ENCODE measurements at regions not wholly inside any gene's neighbourhood (a gene's known extent, or its start where the extent isn't known, plus 50 kb on each side); places are given as distances from the start of the nearest gene placed in this dataset.

DNA sequence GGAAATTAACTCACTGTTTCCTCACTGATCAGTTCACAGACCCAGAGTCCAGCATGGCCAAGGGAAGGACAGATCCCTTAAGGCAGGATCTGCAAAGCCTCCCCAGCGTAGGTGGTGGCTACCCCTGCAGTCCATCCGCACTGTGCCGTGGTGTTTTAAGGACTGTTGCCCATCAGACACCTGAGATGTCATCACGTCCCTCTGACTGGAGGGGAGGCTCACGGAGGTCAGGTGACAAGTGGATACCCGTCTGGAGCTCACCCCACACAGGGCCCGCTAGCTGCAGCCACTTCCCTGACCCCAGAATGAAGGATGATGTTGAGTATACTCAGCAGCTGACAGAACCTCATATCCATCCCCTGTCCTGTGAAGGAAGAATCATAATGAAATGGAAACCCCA lies 161.8 kb upstream of the GGTLC1 start:
- Histone ChIP-seq H3K36me3 (ENCODE audit: control insufficient read depth, insufficient read depth, low read length) (no peaks in the 10 kb centered on the region), H3K79me2 (ENCODE audit: control insufficient read depth, insufficient read depth, low read length) (no peaks in the 10 kb centered on the region), H3K4me2 (ENCODE audit: extremely low read depth, insufficient read depth, low read length) (no peak overlapping the region), H3K4me1 (ENCODE audit: control insufficient read depth, extremely low read depth, insufficient read depth, low read length) (no peaks in the 10 kb centered on the region), H3K9me3 (ENCODE audit: control insufficient read depth, insufficient read depth, low read depth, low read length) (no peaks in the 10 kb centered on the region), H3K27ac (ENCODE audit: insufficient read depth, low read length) (no peak overlapping the region), H3K4me3 (replicated peaks in 1 of 4; ENCODE audit: control extremely low read depth in 1 of 4, insufficient read depth in 1 of 4, low read depth in 3 of 4, low read length in 4 of 4) (no peak overlapping the region), H3K27me3 (ENCODE audit: control insufficient read depth, insufficient read depth, low read length) (no peaks in the 10 kb centered on the region), H2AFZ (ENCODE audit: low read length) (no peak overlapping the region), H4K20me1 (ENCODE audit: control insufficient read depth, extremely low read depth, insufficient read depth, low read length) (no peaks in the 10 kb centered on the region), H3K9ac (ENCODE audit: insufficient read depth, low read length) (no peak overlapping the region)
- TF ChIP-seq, protein P1, sequence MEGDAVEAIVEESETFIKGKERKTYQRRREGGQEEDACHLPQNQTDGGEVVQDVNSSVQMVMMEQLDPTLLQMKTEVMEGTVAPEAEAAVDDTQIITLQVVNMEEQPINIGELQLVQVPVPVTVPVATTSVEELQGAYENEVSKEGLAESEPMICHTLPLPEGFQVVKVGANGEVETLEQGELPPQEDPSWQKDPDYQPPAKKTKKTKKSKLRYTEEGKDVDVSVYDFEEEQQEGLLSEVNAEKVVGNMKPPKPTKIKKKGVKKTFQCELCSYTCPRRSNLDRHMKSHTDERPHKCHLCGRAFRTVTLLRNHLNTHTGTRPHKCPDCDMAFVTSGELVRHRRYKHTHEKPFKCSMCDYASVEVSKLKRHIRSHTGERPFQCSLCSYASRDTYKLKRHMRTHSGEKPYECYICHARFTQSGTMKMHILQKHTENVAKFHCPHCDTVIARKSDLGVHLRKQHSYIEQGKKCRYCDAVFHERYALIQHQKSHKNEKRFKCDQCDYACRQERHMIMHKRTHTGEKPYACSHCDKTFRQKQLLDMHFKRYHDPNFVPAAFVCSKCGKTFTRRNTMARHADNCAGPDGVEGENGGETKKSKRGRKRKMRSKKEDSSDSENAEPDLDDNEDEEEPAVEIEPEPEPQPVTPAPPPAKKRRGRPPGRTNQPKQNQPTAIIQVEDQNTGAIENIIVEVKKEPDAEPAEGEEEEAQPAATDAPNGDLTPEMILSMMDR (conservative IDR thresholded peaks at IDR 0.05 in 1 of 2, IDR thresholded peaks at IDR 0.05 in 1 of 2; ENCODE audit: low read depth in 1 of 2, low read length in 2 of 2): no peak
- no peak for TF ChIP-seq EZH2 (IDR thresholded peaks at IDR 0.05; ENCODE audit: low read length, missing control alignments)
- no peak for DNase-seq (ENCODE audit: low read depth in 2 of 2)

DNA sequence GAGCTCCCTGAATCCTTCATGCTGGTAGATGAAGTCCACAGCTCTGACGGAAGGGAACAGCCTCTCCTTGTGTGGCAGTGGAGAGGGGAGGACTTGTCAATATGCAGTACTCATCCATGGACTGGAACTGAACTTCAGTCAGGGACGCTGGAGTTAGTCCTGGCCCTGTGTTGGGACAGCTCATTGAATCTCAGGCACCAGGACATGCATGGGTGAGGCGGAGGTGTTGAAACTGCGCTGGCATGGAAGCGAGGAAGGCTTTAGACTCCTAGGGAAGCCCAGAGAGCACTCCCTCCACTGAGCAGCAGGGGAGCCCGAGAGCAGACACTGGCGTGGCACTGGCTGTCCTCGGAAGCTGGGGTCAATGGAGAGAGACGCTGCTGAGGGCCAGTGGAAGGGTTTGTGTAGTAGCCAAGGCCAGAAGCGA lies 161.3 kb upstream of the GGTLC1 start:
- no peak for DNase-seq (ENCODE audit: low read depth in 2 of 2)
- TF ChIP-seq, protein P1 (conservative IDR thresholded peaks at IDR 0.05 in 1 of 2, IDR thresholded peaks at IDR 0.05 in 1 of 2; ENCODE audit: low read depth in 1 of 2, low read length in 2 of 2): peak in 1 of 2 donors; percentile 16
- no peak for TF ChIP-seq EZH2 (IDR thresholded peaks at IDR 0.05; ENCODE audit: low read length, missing control alignments)
- H3K9ac ChIP-seq (ENCODE audit: insufficient read depth, low read length): no peak overlapping the region
- no peaks in the 10 kb centered on the region for H4K20me1 ChIP-seq (ENCODE audit: control insufficient read depth, extremely low read depth, insufficient read depth, low read length)
- no peak overlapping the region for H3K4me3 ChIP-seq (replicated peaks in 1 of 4; ENCODE audit: control extremely low read depth in 1 of 4, insufficient read depth in 1 of 4, low read depth in 3 of 4, low read length in 4 of 4)
- H3K4me2 ChIP-seq (ENCODE audit: extremely low read depth, insufficient read depth, low read length): no peak overlapping the region
- H2AFZ ChIP-seq (ENCODE audit: low read length): no peak overlapping the region
- H3K27ac ChIP-seq (ENCODE audit: insufficient read depth, low read length): no peak overlapping the region
- no peaks in the 10 kb centered on the region for H3K36me3 ChIP-seq (ENCODE audit: control insufficient read depth, insufficient read depth, low read length)
- H3K27me3 ChIP-seq (ENCODE audit: control insufficient read depth, insufficient read depth, low read length): no peaks in the 10 kb centered on the region
- H3K79me2 ChIP-seq (ENCODE audit: control insufficient read depth, insufficient read depth, low read length): no peaks in the 10 kb centered on the region
- no peaks in the 10 kb centered on the region for H3K9me3 ChIP-seq (ENCODE audit: control insufficient read depth, insufficient read depth, low read depth, low read length)
- H3K4me1 ChIP-seq (ENCODE audit: control insufficient read depth, extremely low read depth, insufficient read depth, low read length): no peaks in the 10 kb centered on the region

DNA sequence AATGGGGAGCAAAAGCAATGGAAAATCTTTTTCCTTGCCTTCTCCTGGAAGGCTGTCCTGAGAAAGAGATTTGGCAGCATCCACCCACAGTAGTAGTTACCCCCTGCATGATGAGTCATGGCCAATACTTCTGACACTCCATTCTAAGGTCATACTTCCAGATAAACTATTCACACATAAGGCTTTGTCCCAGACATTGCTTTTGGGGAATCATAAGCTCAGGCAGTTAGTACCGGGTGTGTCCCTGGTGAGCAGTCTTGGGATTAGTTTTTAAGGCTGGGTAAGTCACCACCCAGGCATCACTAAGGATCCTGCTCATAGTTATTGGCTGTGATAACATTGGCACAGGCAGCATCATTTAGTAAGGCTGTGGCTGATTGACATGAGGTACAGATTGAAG lies 160.6 kb upstream of the GGTLC1 start:
- Histone ChIP-seq H3K79me2 (ENCODE audit: control insufficient read depth, insufficient read depth, low read length) (no peaks in the 10 kb centered on the region), H4K20me1 (ENCODE audit: control insufficient read depth, extremely low read depth, insufficient read depth, low read length) (no peaks in the 10 kb centered on the region), H3K27ac (ENCODE audit: insufficient read depth, low read length) (no peak overlapping the region), H3K9ac (ENCODE audit: insufficient read depth, low read length) (no peak overlapping the region), H3K4me2 (ENCODE audit: extremely low read depth, insufficient read depth, low read length) (no peak overlapping the region), H3K27me3 (ENCODE audit: control insufficient read depth, insufficient read depth, low read length) (no peaks in the 10 kb centered on the region), H3K4me3 (replicated peaks in 1 of 4; ENCODE audit: control extremely low read depth in 1 of 4, insufficient read depth in 1 of 4, low read depth in 3 of 4, low read length in 4 of 4) (no peak overlapping the region), H2AFZ (ENCODE audit: low read length) (no peak overlapping the region), H3K36me3 (ENCODE audit: control insufficient read depth, insufficient read depth, low read length) (no peaks in the 10 kb centered on the region), H3K9me3 (ENCODE audit: control insufficient read depth, insufficient read depth, low read depth, low read length) (no peaks in the 10 kb centered on the region), H3K4me1 (ENCODE audit: control insufficient read depth, extremely low read depth, insufficient read depth, low read length) (no peaks in the 10 kb centered on the region)
- DNase-seq (ENCODE audit: low read depth in 2 of 2): no peak
- no peak for TF ChIP-seq EZH2 (IDR thresholded peaks at IDR 0.05; ENCODE audit: low read length, missing control alignments)
- TF ChIP-seq, protein P1 (conservative IDR thresholded peaks at IDR 0.05 in 1 of 2, IDR thresholded peaks at IDR 0.05 in 1 of 2; ENCODE audit: low read depth in 1 of 2, low read length in 2 of 2): no peak
